ENCODE measurements at regions not wholly inside any gene's neighbourhood (a gene's known extent, or its start where the extent isn't known, plus 50 kb on each side); places are given as distances from the start of the nearest gene placed in this dataset.

DNA sequence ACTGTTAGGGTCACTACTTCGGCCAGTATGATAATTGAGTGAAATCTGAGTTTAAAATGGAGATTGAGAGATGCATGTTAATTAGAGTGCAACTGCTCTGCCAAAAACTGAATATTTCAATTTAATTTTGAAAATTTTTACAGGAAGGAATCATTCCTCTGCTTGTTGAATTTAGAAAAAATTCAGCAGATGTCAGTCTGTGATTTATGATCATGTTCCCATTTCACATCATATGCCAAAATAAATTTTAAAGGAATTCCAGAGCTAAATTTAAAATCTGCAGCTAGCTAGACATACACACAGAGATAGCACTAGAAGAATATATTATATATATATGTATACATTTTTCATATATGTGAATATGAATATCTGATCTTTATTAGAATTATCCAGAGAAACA, 797.6 kb upstream of the TMEM132C start:
- Histone ChIP-seq H2AFZ (ENCODE audit: control insufficient read depth, low read depth, low read length) (no peak overlapping the region), H3K79me2 (ENCODE audit: control insufficient read depth, insufficient read depth, low read length) (no peaks in the 10 kb centered on the region), H3K4me1 (ENCODE audit: control insufficient read depth, insufficient read depth, low read length) (no peaks in the 10 kb centered on the region), H3K27me3 (replicated peaks in 1 of 2; ENCODE audit: control insufficient read depth in 2 of 2, insufficient read depth in 2 of 2, low read length in 1 of 2) (no peaks in the 10 kb centered on the region), H3K9ac (ENCODE audit: control insufficient read depth, insufficient read depth, low read length) (no peak overlapping the region), H3K9me3 (replicated peaks; ENCODE audit: control insufficient read depth, insufficient read depth, low read length) (no peaks in the 10 kb centered on the region), H3K27ac (ENCODE audit: control insufficient read depth, insufficient read depth) (no peak overlapping the region), H3K36me3 (ENCODE audit: control insufficient read depth in 2 of 2, insufficient read depth in 2 of 2, low read length in 1 of 2) (no peaks in the 10 kb centered on the region), H3K4me3 (no peak overlapping the region), H4K20me1 (ENCODE audit: control insufficient read depth, insufficient read depth) (no peaks in the 10 kb centered on the region), H3K4me2 (ENCODE audit: control insufficient read depth, insufficient read depth) (no peak overlapping the region)
- FAIRE-seq (no peak), ATAC-seq (no peak), DNase-seq (ENCODE audit: low read depth, low spot score) (no peak)
- intact Hi-C loops (cut with micrococcal nuclease; ENCODE audit: unreplicated experiment) = no loop called here
- 0% methylated on average over 1 of the region's 1 CpG for WGBS (ENCODE audit: insufficient coverage, insufficient replicate concordance, low lambda C conversion rate, missing lambda C conversion rate)
- SMC1A ChIA-PET (ENCODE audit: uncharacterized antibody, unreplicated experiment) = no interaction called here
- TF ChIP-seq BHLHE40 (IDR thresholded peaks at IDR 0.05; ENCODE audit: borderline replicate concordance in 1 of 2, low read depth in 2 of 2, low read length in 1 of 2) (no peak), NR2C1 (IDR thresholded peaks at IDR 0.05) (no peak), SREBF2 (IDR thresholded peaks at IDR 0.05; ENCODE audit: low read length) (no peak), ATF7 (IDR thresholded peaks at IDR 0.05; ENCODE audit: low read depth) (no peak), JUND (IDR thresholded peaks at IDR 0.05; ENCODE audit: low read depth, low read length) (no peak), KAT2A (conservative IDR thresholded peaks at IDR 0.05; ENCODE audit: control insufficient read depth, low read depth, low read length) (no peak), RB1 (IDR thresholded peaks at IDR 0.05; ENCODE audit: borderline replicate concordance) (no peak)
- TF ChIP-seq, protein P1, sequence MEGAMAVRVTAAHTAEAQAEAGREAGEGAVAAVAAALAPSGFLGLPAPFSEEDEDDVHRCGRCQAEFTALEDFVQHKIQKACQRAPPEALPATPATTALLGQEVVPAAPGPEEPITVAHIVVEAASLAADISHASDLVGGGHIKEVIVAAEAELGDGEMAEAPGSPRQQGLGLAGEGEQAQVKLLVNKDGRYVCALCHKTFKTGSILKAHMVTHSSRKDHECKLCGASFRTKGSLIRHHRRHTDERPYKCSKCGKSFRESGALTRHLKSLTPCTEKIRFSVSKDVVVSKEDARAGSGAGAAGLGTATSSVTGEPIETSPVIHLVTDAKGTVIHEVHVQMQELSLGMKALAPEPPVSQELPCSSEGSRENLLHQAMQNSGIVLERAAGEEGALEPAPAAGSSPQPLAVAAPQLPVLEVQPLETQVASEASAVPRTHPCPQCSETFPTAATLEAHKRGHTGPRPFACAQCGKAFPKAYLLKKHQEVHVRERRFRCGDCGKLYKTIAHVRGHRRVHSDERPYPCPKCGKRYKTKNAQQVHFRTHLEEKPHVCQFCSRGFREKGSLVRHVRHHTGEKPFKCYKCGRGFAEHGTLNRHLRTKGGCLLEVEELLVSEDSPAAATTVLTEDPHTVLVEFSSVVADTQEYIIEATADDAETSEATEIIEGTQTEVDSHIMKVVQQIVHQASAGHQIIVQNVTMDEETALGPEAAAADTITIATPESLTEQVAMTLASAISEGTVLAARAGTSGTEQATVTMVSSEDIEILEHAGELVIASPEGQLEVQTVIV (IDR thresholded peaks at IDR 0.05; ENCODE audit: borderline replicate concordance, partially characterized antibody) = no peak
- in situ Hi-C loops (cut with MboI) = no loop called here
- CTCF ChIA-PET = no interaction called here
- no TSS peak for BruUV-seq (replicated peaks)
- POLR2A ChIA-PET = no interaction called here
- RAD21 ChIA-PET (ENCODE audit: unreplicated experiment) = no interaction called here
